IMR-90 (cell line): ENCODE measurements at regions not wholly inside any gene's neighbourhood (a gene's known extent, or its start where the extent isn't known, plus 50 kb on each side); places are given as distances from the start of the nearest gene placed in this dataset.
A peak's percentile ranks its signal among the peaks of the same experiment; 100 is the strongest.

Experiments
- ATAC-seq: fragments of 200-7000 bp; cut with Tn5 transposase; 2 replicates; pipeline ENCODE4 v1.9.1; 2020; ENCODE audit warnings: low read depth, mild to moderate bottlenecking, moderate library complexity
- BruUV-seq: library from RNA; stranded (reverse); fragments of 400-500 nt; replicated peaks from 2 replicates; lab custom pipeline; 2021; lab: Mats Ljungman, UMichigan
- CTCF ChIA-PET: fragments of 300-600 bp; formaldehyde crosslinking; extraction: SDS; loops from one replicate; lab custom pipeline; 2021; ENCODE audit warnings: antibody characterized with exemption; lab: Yijun Ruan, JAX
- POLR2A ChIA-PET: fragments of 300-600 bp; sonication (Branson Sonifier 250); formaldehyde crosslinking; loops from one replicate; lab custom pipeline; 2022; ENCODE audit warnings: antibody characterized with exemption; ENCODE audit not compliant: unreplicated experiment; lab: Charles Lee
- DNase-seq: peaks from one replicate; pipeline ENCODE4 v3.0.0; 2013
- H2AFZ ChIP-seq: replicated peaks from 2 replicates; pipeline ENCODE3; 2013; ENCODE audit warnings: low read length, mild to moderate bottlenecking; ENCODE audit not compliant: poor library complexity
- H2AK5ac ChIP-seq: 2 replicates; pipeline ENCODE4 v1.6.1; 2013; ENCODE audit warnings: low read depth, low read length, inconsistent platforms
- H2AK9ac ChIP-seq: replicated peaks from 2 replicates; pipeline ENCODE3; 2013; ENCODE audit warnings: mild to moderate bottlenecking, low read depth, low read length, moderate library complexity; ENCODE audit not compliant: poor library complexity
- H2BK120ac ChIP-seq: 2 replicates; pipeline ENCODE4 v1.6.1; 2013; ENCODE audit warnings: low read depth, low read length, inconsistent platforms
- H2BK15ac ChIP-seq: 3 replicates; pipeline ENCODE4 v1.6.1; 2013; ENCODE audit warnings: low read depth, low read length, inconsistent platforms
- H2BK20ac ChIP-seq: 2 replicates; pipeline ENCODE4 v1.6.1; 2013; ENCODE audit warnings: low read depth, mild to moderate bottlenecking, inconsistent platforms, low read length, moderate library complexity
- H2BK5ac ChIP-seq: 2 replicates; pipeline ENCODE4 v1.6.1; 2013; ENCODE audit warnings: mild to moderate bottlenecking, low read depth, low read length, inconsistent platforms; ENCODE audit not compliant: poor library complexity, severe bottlenecking
- H3K14ac ChIP-seq: replicated peaks from 2 replicates; pipeline ENCODE4 v1.6.1; 2013; ENCODE audit warnings: low read depth, low read length, inconsistent platforms
- H3K18ac ChIP-seq: 2 replicates; pipeline ENCODE4 v1.6.1; 2013; ENCODE audit warnings: low read depth, low read length, control low read depth
- H3K23ac ChIP-seq: 2 replicates; pipeline ENCODE4 v1.6.1; 2013; ENCODE audit warnings: low read depth, low read length, inconsistent platforms
- H3K27ac ChIP-seq: 2 replicates; pipeline ENCODE4 v1.5.1; 2013; ENCODE audit warnings: mild to moderate bottlenecking, control low read depth, low read length; ENCODE audit not compliant: insufficient read depth
- H3K27me3 ChIP-seq: 2 replicates; pipeline ENCODE4 v1.6.1; 2013; ENCODE audit warnings: low read length; ENCODE audit not compliant: control insufficient read depth, insufficient read depth
- H3K36me3 ChIP-seq: 2 replicates; pipeline ENCODE4 v1.6.1; 2013; ENCODE audit warnings: low read length, mixed read lengths; ENCODE audit not compliant: control insufficient read depth, insufficient read depth
- H3K4ac ChIP-seq: 2 replicates; pipeline ENCODE4 v1.6.1; 2013; ENCODE audit warnings: low read depth, low read length, inconsistent platforms
- H3K4me1 ChIP-seq: 2 replicates; pipeline ENCODE4 v1.6.1; 2013; ENCODE audit warnings: low read length, mixed read lengths; ENCODE audit not compliant: control insufficient read depth, insufficient read depth
- H3K4me2 ChIP-seq: 2 replicates; pipeline ENCODE4 v1.6.1; 2013; ENCODE audit warnings: low read depth, mild to moderate bottlenecking, control low read depth, low read length, moderate library complexity
- H3K4me3 ChIP-seq: 2 replicates; pipeline ENCODE4 v1.5.1; 2013; ENCODE audit warnings: low read depth, mild to moderate bottlenecking, control low read depth, low read length, moderate library complexity; ENCODE audit not compliant: insufficient read depth
- H3K56ac ChIP-seq: 2 replicates; pipeline ENCODE4 v1.6.1; 2013; ENCODE audit warnings: low read length, inconsistent platforms; ENCODE audit not compliant: insufficient read depth; ENCODE audit errors: extremely low read depth
- H3K79me1 ChIP-seq, 2 experiments: 2 replicates each; pipeline ENCODE4 v1.6.1; 2013; ENCODE audit warnings: low read length in 2 of 2, inconsistent platforms in 1 of 2, low read depth in 1 of 2
- H3K9ac ChIP-seq: 2 replicates; pipeline ENCODE4 v1.6.1; 2013; ENCODE audit warnings: low read depth, low read length, control low read depth
- H3K9me1 ChIP-seq: 2 replicates; pipeline ENCODE4 v1.6.1; 2013; ENCODE audit warnings: low read length, inconsistent platforms; ENCODE audit not compliant: insufficient read depth
- H3K9me3 ChIP-seq: 2 replicates; pipeline ENCODE4 v1.6.1; 2013; ENCODE audit warnings: low read length; ENCODE audit not compliant: control insufficient read depth, insufficient read depth
- H4K20me1 ChIP-seq: 2 replicates; pipeline ENCODE4 v1.6.1; 2013; ENCODE audit warnings: low read length, inconsistent platforms; ENCODE audit not compliant: insufficient read depth
- H4K5ac ChIP-seq: 2 replicates; pipeline ENCODE4 v1.6.1; 2013; ENCODE audit warnings: mild to moderate bottlenecking, low read depth, low read length, control low read depth
- H4K8ac ChIP-seq, 2 experiments: 2 replicates each; pipeline ENCODE4 v1.6.1; 2013; ENCODE audit warnings: low read depth in 2 of 2, low read length in 2 of 2, control low read depth in 1 of 2, inconsistent platforms in 1 of 2
- H4K91ac ChIP-seq: 2 replicates; pipeline ENCODE4 v1.6.1; 2013; ENCODE audit warnings: low read depth, low read length, inconsistent platforms; ENCODE audit not compliant: insufficient read depth
- BHLHE40 ChIP-seq: fragments of 150-350 bp; IDR thresholded peaks from 2 replicates; pipeline ENCODE4 v1.6.1; 2016; ENCODE audit warnings: mild to moderate bottlenecking, low read depth, low read length
- CEBPB ChIP-seq: IDR thresholded peaks from 2 replicates; pipeline ENCODE4 v1.6.1; 2012; ENCODE audit warnings: low read depth, low read length, improper control_type of control experiment
- CHD1 ChIP-seq: IDR thresholded peaks from 2 replicates; pipeline ENCODE4 v1.6.1; 2012; ENCODE audit warnings: low read depth, low read length, improper control_type of control experiment
- CTCF ChIP-seq: conservative IDR thresholded peaks from 2 replicates; pipeline ENCODE4 v1.5.1; 2012; ENCODE audit warnings: mild to moderate bottlenecking, low read depth, low read length, improper control_type of control experiment
- FOS ChIP-seq: fragments of 150-350 bp; IDR thresholded peaks from 2 replicates; pipeline ENCODE4 v1.6.1; 2016; ENCODE audit warnings: low read depth, low read length
- MAFK ChIP-seq: IDR thresholded peaks from 2 replicates; pipeline ENCODE4 v1.6.1; 2012; ENCODE audit warnings: low read depth, low read length, improper control_type of control experiment
- MAZ ChIP-seq: IDR thresholded peaks from 2 replicates; pipeline ENCODE4 v1.6.1; 2012; ENCODE audit warnings: low read depth, mild to moderate bottlenecking, low read length, improper control_type of control experiment, moderate library complexity, borderline replicate concordance
- MXI1 ChIP-seq: IDR thresholded peaks from 2 replicates; pipeline ENCODE4 v1.6.1; 2012; ENCODE audit warnings: low read depth, mild to moderate bottlenecking, low read length, moderate library complexity, borderline replicate concordance
- NFE2L2 ChIP-seq: fragments of 150-350 bp; IDR thresholded peaks from 2 replicates; pipeline ENCODE4 v1.6.1; 2016; ENCODE audit warnings: low read depth, mild to moderate bottlenecking, low read length
- RAD21 ChIP-seq: IDR thresholded peaks from 2 replicates; pipeline ENCODE4 v1.6.1; 2012; ENCODE audit warnings: low read length, improper control_type of control experiment
- RCOR1 ChIP-seq: IDR thresholded peaks from 2 replicates; pipeline ENCODE4 v1.6.1; 2012; ENCODE audit warnings: mild to moderate bottlenecking, low read length, improper control_type of control experiment; ENCODE audit not compliant: insufficient replicate concordance
- SMC3 ChIP-seq: fragments of 150-350 bp; IDR thresholded peaks from 2 replicates; pipeline ENCODE4 v1.6.1; 2016; ENCODE audit warnings: low read depth, mild to moderate bottlenecking, antibody characterized with exemption, low read length, moderate library complexity
- USF2 ChIP-seq: fragments of 150-350 bp; IDR thresholded peaks from 2 replicates; pipeline ENCODE4 v1.6.1; 2017; ENCODE audit warnings: mild to moderate bottlenecking, antibody characterized with exemption, low read length, low read depth
- WGBS, 2 experiments: methylation state at CpG; one replicate each; pipeline versions ENCODE4 v1.1.5 to v1.1.7; 2013; ENCODE audit warnings: missing lambda C conversion rate in 2 of 2; ENCODE audit not compliant: insufficient read length in 1 of 2; ENCODE audit errors: extremely low coverage in 2 of 2; 5-methylcytosine and 5-hydroxymethylcytosine counted together
- dilution Hi-C: fragments of 300-500 bp; cut with HindIII; formaldehyde crosslinking; loops from one replicate; pipeline ENCODE4 v1.14.3; 2018; ENCODE audit warnings: low sequenced_read_pairs; ENCODE audit not compliant: unreplicated experiment
- in situ Hi-C: fragments of 300-500 bp; cut with MboI; formaldehyde crosslinking; loops from 3 replicates; pipeline ENCODE4 v1.14.3; 2019; ENCODE audit warnings: low sequenced_read_pairs, inconsistent platforms, mixed read lengths
- intact Hi-C: fragments of 100-400 bp; cut with micrococcal nuclease; formaldehyde crosslinking; loops from 2 replicates; pipeline ENCODE4 v1.10.0; 2022
- TF ChIP-seq, protein P1 (sequence below): fragments of 150-350 bp; IDR thresholded peaks from 2 replicates; pipeline ENCODE4 v1.6.1; 2016; ENCODE audit warnings: low read depth, mild to moderate bottlenecking, low read length, moderate library complexity, borderline replicate concordance

DNA sequence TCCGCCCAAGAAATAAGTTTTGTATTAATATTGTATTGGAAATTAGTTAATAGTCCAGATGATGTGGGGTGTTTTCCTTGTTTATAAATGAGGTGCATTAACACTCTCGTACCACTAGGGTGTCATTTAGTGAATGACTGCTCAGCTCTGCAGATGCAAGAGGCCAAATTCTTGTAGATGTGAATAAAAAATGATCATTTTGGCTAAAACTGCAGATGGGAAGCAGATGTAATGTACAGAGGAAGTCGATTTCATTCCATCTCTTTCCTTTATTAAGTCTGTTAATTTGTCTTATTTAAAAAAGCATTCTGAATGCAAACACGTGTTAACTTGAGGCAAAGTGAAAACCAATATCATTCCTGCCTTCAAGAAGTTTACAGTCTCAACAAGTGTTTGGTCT, 108.1 kb downstream of the DHX15 start:
- Histone ChIP-seq H3K9me3 (no peaks in the 10 kb centered on the region), H4K20me1 (no peaks in the 10 kb centered on the region), H2BK20ac (no peak overlapping the region), H2AK9ac (no peak overlapping the region), H2BK120ac (no peak overlapping the region), H2AK5ac (no peak overlapping the region), H3K27me3 (peaks cover 15% of the 10 kb centered on the region), H2BK5ac (no peak overlapping the region), H2AFZ (no peak overlapping the region), H3K4me1 (no peaks in the 10 kb centered on the region; the same call in 1 of the 2 replicates), H3K23ac (no peak overlapping the region), H4K8ac (no peak overlapping the region), H2BK15ac (no peak overlapping the region), H3K36me3 (no peaks in the 10 kb centered on the region), H3K4me2 (no peak overlapping the region), H3K79me1 (no peaks in the 10 kb centered on the region), H3K18ac (no peak overlapping the region), H3K27ac (no peak overlapping the region), H4K91ac (no peak overlapping the region), H3K9ac (no peak overlapping the region), H3K14ac (no peak overlapping the region), H3K56ac (no peak overlapping the region), H3K4me3 (no peak overlapping the region), H3K9me1 (no peaks in the 10 kb centered on the region), H3K4ac (no peak overlapping the region), H4K5ac (no peak overlapping the region)
- no TSS peak for BruUV-seq
- POLR2A ChIA-PET: no interaction called here
- no CpG with 5 or more reads among the region's 4 CpGs for WGBS, 2 experiments
- in situ Hi-C loops (loop anchor here (25.0 kb wide), 1 partner anchor 211 kb away; no protein-coding TSS in a partner anchor), dilution Hi-C loops (no loop called here), intact Hi-C loops (loop anchor here (10.0 kb wide), 2 partner anchors 209 to 319 kb away; partner anchors contain the start of gene SOD3)
- CTCF ChIA-PET: no interaction called here
- ATAC-seq (no peak), DNase-seq (peak; percentile 18)
- TF ChIP-seq USF2: no peak
- no peak for TF ChIP-seq FOS
- TF ChIP-seq SMC3: 0 out of 2 replicates have a peak, but pooled peaks have one; percentile 5
- TF ChIP-seq, protein P1, sequence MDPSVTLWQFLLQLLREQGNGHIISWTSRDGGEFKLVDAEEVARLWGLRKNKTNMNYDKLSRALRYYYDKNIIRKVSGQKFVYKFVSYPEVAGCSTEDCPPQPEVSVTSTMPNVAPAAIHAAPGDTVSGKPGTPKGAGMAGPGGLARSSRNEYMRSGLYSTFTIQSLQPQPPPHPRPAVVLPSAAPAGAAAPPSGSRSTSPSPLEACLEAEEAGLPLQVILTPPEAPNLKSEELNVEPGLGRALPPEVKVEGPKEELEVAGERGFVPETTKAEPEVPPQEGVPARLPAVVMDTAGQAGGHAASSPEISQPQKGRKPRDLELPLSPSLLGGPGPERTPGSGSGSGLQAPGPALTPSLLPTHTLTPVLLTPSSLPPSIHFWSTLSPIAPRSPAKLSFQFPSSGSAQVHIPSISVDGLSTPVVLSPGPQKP: no peak
- TF ChIP-seq NFE2L2: no peak
- TF ChIP-seq MAFK: no peak
- no peak for TF ChIP-seq MXI1
- no peak for TF ChIP-seq RCOR1
- no peak for TF ChIP-seq CHD1
- TF ChIP-seq CTCF: peak; percentile 43
- no peak for TF ChIP-seq CEBPB
- TF ChIP-seq MAZ: no peak
- TF ChIP-seq BHLHE40: no peak
- TF ChIP-seq RAD21: no peak
